HEK293T (cell line): ENCODE measurements at regions not wholly inside any gene's neighbourhood (a gene's known extent, or its start where the extent isn't known, plus 50 kb on each side); places are given as distances from the start of the nearest gene placed in this dataset.

ENCODE experiments used
- FOXA1 ChIP-seq: fragments of 450-650 bp; IDR thresholded peaks from 2 replicates; pipeline ENCODE4 v1.6.1; 2016; ENCODE audit warnings: mild to moderate bottlenecking
- FOXM1 ChIP-seq: fragments of 450-650 bp; IDR thresholded peaks from 2 replicates; pipeline ENCODE4 v1.6.1; 2017; ENCODE audit warnings: mild to moderate bottlenecking, borderline replicate concordance
- SP1 ChIP-seq: fragments of 450-650 bp; IDR thresholded peaks from 2 replicates; pipeline ENCODE4 v1.6.1; 2017
- SUZ12 ChIP-seq: fragments of 450-650 bp; IDR thresholded peaks from 2 replicates; pipeline ENCODE4 v1.6.1; 2016; ENCODE audit warnings: mild to moderate bottlenecking

DNA sequence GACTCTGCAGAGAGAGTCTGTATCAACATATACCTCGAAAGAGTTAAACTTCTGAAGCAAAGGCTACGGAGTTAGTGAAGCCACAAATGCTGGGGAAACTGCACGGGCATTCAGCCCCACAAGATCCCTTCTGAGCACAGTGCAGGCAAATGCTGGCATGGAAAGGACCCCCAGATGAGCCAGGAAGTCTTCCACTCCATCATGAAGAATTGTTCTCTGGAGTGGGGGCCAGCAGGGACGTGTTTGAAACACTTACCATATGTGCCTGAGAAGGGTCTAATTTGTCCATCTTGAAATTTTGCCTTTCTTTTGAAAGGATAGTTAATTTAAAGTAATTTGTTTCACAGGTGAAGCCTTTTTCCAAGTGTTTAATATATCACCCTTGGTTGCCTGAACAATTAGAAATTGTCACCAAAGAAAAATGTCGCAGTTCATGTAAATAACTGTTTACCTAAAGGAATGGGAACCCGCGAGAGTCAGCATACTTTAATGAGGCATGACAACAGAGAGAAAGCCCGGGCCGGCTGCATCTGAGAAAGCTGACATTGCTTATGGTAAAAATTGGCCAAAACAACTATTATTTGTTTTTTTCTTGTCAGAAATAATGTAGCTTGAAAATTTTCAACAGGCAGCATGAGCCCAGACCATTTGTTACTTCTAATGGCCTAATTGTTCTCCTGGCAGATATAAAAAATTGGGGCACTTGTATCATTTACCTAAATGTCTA lies 287.6 kb upstream of the MGMT start:
- TF ChIP-seq SP1 (no peak), SUZ12 (no peak), FOXA1 (no peak), FOXM1 (no peak)
